WERI-Rb-1 (cell line): ENCODE measurements at regions not wholly inside any gene's neighbourhood (a gene's known extent, or its start where the extent isn't known, plus 50 kb on each side); places are given as distances from the start of the nearest gene placed in this dataset.

Source experiments
- DNase-seq: peaks from one replicate; pipeline ENCODE4 v3.0.0-alpha.2; 2020
- H3K27ac ChIP-seq: fragments of 250-450 bp; sonication (Bioruptor Pico); 2 replicates; pipeline ENCODE4 v1.5.1; 2020; ENCODE audit warnings: mild to moderate bottlenecking, moderate library complexity
- H3K27me3 ChIP-seq: fragments of 250-450 bp; sonication (Bioruptor Pico); 2 replicates; pipeline ENCODE4 v1.5.1; 2021; ENCODE audit warnings: mild to moderate bottlenecking, low read depth, moderate library complexity; ENCODE audit not compliant: insufficient read depth, severe bottlenecking
- H3K36me3 ChIP-seq: fragments of 250-450 bp; sonication (Bioruptor Pico); 2 replicates; pipeline ENCODE4 v1.5.1; 2020; ENCODE audit warnings: mild to moderate bottlenecking, moderate library complexity
- H3K4me3 ChIP-seq: 2 replicates; pipeline ENCODE4 v1.5.1; 2011; ENCODE audit warnings: low read depth, mild to moderate bottlenecking, control low read depth, low read length
- H3K9me3 ChIP-seq: fragments of 250-450 bp; sonication (Bioruptor Pico); 2 replicates; pipeline ENCODE4 v1.5.1; 2021; ENCODE audit warnings: mild to moderate bottlenecking, moderate library complexity; ENCODE audit not compliant: severe bottlenecking
- TF ChIP-seq, protein P1 (sequence below): IDR thresholded peaks from 2 replicates; pipeline ENCODE4 v1.5.1; 2011; ENCODE audit warnings: low read depth, mild to moderate bottlenecking, control low read depth, inconsistent platforms, low read length

- Histone ChIP-seq H3K27ac (no peak overlapping the region), H3K4me3 (no peak overlapping the region), H3K9me3 (no peaks in the 10 kb centered on the region), H3K36me3 (no peaks in the 10 kb centered on the region), H3K27me3 (peaks cover 79% of the 10 kb centered on the region)
- DNase-seq: no peak
- TF ChIP-seq, protein P1, sequence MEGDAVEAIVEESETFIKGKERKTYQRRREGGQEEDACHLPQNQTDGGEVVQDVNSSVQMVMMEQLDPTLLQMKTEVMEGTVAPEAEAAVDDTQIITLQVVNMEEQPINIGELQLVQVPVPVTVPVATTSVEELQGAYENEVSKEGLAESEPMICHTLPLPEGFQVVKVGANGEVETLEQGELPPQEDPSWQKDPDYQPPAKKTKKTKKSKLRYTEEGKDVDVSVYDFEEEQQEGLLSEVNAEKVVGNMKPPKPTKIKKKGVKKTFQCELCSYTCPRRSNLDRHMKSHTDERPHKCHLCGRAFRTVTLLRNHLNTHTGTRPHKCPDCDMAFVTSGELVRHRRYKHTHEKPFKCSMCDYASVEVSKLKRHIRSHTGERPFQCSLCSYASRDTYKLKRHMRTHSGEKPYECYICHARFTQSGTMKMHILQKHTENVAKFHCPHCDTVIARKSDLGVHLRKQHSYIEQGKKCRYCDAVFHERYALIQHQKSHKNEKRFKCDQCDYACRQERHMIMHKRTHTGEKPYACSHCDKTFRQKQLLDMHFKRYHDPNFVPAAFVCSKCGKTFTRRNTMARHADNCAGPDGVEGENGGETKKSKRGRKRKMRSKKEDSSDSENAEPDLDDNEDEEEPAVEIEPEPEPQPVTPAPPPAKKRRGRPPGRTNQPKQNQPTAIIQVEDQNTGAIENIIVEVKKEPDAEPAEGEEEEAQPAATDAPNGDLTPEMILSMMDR: no peak
These were observed 75.3 kb upstream of the DDX18 start for GRCh38 chr2:117738991-117739839.

- Histone ChIP-seq H3K36me3 (no peaks in the 10 kb centered on the region), H3K9me3 (no peaks in the 10 kb centered on the region), H3K27me3 (peaks cover 70% of the 10 kb centered on the region), H3K27ac (no peak overlapping the region), H3K4me3 (no peak overlapping the region)
- no peak for DNase-seq
- TF ChIP-seq, protein P1: no peak
These were observed 69.0 kb upstream of the DDX18 start for GRCh38 chr2:117745537-117745936.

DNA sequence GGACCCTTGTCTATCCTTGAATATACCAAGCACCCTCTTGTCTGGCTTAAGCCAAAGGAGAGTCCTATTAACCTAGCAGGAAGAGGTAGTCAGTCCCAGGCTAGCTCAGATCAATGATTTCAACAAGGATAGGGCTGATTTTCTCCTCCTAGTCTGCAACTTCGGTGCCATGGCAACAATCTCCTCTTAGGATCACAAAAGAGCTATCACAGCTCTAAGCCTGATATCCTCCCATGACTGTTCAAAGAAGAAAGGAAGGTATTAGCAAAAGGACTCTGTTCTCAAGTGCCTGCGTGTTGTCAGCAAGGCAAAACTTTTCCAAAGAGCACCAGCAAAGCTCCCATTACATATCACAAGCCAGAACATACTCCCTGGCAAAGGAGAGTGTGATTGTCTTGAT is 58.7 kb upstream of the DDX18 start:
- no peak overlapping the region for H3K27ac ChIP-seq
- TF ChIP-seq, protein P1: no peak
- no peak for DNase-seq
- peaks cover 15% of the 10 kb centered on the region for H3K27me3 ChIP-seq
- no peaks in the 10 kb centered on the region for H3K9me3 ChIP-seq
- no peaks in the 10 kb centered on the region for H3K36me3 ChIP-seq
- no peak overlapping the region for H3K4me3 ChIP-seq

- no peak for DNase-seq
- no peaks in the 10 kb centered on the region for H3K36me3 ChIP-seq
- H3K9me3 ChIP-seq: no peaks in the 10 kb centered on the region
- TF ChIP-seq, protein P1: no peak
- H3K27me3 ChIP-seq: peaks cover 38% of the 10 kb centered on the region
- H3K4me3 ChIP-seq: no peak overlapping the region
- H3K27ac ChIP-seq: no peak overlapping the region
These were observed 53.6 kb upstream of the DDX18 start for GRCh38 chr2:117760916-117761315.

GRCh38 chr2:117762454-117762853 is 52.0 kb upstream of the DDX18 start:
- Histone ChIP-seq H3K27me3 (peaks cover 32% of the 10 kb centered on the region), H3K36me3 (no peaks in the 10 kb centered on the region), H3K4me3 (no peak overlapping the region), H3K9me3 (no peaks in the 10 kb centered on the region), H3K27ac (no peak overlapping the region)
- no peak for DNase-seq
- TF ChIP-seq, protein P1: no peak

GRCh38 chr2:117763804-117764203 is 50.7 kb upstream of the DDX18 start:
- Histone ChIP-seq H3K4me3 (no peak overlapping the region), H3K9me3 (no peaks in the 10 kb centered on the region), H3K27ac (no peak overlapping the region), H3K27me3 (peaks cover 32% of the 10 kb centered on the region), H3K36me3 (no peaks in the 10 kb centered on the region)
- TF ChIP-seq, protein P1: no peak
- DNase-seq: no peak
